GM12892 (cell line): ENCODE measurements at regions not wholly inside any gene's neighbourhood (a gene's known extent, or its start where the extent isn't known, plus 50 kb on each side); places are given as distances from the start of the nearest gene placed in this dataset.

Source experiments
- POLR2A ChIP-seq: IDR thresholded peaks from 2 replicates; pipeline ENCODE4 v1.6.1; 2011; ENCODE audit warnings: low read depth, low read length, control low read depth
- POLR2AphosphoS5 ChIP-seq: IDR thresholded peaks from 2 replicates; pipeline ENCODE4 v1.6.1; 2011; ENCODE audit warnings: low read depth, low read length, control low read depth

DNA sequence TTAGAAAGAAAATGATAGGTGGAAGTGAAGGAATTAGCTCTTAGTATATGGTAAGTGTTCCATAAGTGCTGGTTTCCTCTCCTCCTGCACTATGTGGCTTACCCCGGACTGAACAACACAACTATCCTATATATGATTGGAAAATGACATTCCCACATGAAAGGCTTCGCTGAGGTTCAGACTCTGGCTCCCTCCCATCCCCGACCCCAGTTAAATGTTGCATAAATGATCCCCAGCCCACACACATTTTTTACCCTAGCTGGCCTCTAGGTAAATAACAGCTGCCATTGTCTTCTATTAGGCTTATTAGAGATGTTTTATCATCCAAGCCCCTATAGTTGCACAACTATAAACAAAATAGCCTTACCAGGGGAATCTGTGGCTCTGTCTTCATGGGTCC lies 495.6 kb upstream of the CDH11 start:
- no peak for TF ChIP-seq POLR2A
- TF ChIP-seq POLR2AphosphoS5: no peak
